GM12873 (cell line): ENCODE measurements at regions not wholly inside any gene's neighbourhood (a gene's known extent, or its start where the extent isn't known, plus 50 kb on each side); places are given as distances from the start of the nearest gene placed in this dataset.

Source experiments
- TF ChIP-seq, protein P1 (sequence below): IDR thresholded peaks from 2 replicates; pipeline ENCODE4 v1.5.1; 2012; ENCODE audit warnings: low read depth, mild to moderate bottlenecking, moderate library complexity, low read length, control low read depth; ENCODE audit not compliant: insufficient read depth; ENCODE audit errors: missing control alignments

DNA sequence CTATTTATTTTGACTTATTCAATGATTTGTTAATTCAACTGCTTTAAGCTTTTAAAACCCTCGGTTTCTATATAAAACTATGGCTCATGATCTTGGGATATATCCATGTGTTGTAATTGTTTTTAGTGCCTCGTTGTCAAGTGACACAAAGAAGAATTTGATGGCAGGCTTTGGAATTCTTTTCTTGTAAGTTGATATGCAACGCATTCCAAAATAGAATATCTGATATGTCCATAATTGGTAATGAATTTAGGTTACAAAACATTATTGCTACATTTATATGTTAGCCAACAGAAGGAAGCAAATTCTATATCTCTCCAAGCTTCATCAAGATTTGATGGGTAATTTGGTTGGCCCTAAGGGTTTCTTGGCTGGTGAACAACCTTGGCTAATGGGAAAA lies 220.4 kb upstream of the RIMS1 start:
- TF ChIP-seq, protein P1, sequence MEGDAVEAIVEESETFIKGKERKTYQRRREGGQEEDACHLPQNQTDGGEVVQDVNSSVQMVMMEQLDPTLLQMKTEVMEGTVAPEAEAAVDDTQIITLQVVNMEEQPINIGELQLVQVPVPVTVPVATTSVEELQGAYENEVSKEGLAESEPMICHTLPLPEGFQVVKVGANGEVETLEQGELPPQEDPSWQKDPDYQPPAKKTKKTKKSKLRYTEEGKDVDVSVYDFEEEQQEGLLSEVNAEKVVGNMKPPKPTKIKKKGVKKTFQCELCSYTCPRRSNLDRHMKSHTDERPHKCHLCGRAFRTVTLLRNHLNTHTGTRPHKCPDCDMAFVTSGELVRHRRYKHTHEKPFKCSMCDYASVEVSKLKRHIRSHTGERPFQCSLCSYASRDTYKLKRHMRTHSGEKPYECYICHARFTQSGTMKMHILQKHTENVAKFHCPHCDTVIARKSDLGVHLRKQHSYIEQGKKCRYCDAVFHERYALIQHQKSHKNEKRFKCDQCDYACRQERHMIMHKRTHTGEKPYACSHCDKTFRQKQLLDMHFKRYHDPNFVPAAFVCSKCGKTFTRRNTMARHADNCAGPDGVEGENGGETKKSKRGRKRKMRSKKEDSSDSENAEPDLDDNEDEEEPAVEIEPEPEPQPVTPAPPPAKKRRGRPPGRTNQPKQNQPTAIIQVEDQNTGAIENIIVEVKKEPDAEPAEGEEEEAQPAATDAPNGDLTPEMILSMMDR: no peak

- TF ChIP-seq, protein P1: no peak
These were observed 213.5 kb upstream of the RIMS1 start for GRCh38 chr6:71672876-71673275.

DNA sequence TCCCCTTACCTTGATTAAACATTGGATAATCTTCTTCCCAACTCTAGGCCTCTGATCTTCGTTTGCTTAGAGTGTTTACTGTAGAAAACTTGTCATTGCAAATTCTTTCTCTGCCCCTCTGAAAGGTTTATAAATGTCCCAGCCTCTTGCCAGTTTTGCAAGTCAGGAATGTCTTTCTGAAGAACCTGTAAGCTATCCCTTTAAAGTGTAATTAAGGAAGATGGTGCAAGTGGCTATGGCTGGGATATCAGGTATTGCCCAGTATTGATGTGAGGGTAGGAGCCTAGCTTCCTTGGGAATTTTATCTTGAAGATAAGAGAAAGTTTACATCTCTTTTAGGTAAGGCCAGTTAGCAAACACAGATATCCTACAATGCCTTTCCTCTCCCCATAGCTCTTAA lies 211.0 kb upstream of the RIMS1 start:
- TF ChIP-seq, protein P1: no peak

- TF ChIP-seq, protein P1: no peak
These were observed 210.1 kb upstream of the RIMS1 start for GRCh38 chr6:71676298-71676697.

- TF ChIP-seq, protein P1: no peak
These were observed 208.3 kb upstream of the RIMS1 start for GRCh38 chr6:71678091-71678490.

- TF ChIP-seq, protein P1: no peak
These were observed 205.0 kb upstream of the RIMS1 start for GRCh38 chr6:71681234-71681867.

DNA sequence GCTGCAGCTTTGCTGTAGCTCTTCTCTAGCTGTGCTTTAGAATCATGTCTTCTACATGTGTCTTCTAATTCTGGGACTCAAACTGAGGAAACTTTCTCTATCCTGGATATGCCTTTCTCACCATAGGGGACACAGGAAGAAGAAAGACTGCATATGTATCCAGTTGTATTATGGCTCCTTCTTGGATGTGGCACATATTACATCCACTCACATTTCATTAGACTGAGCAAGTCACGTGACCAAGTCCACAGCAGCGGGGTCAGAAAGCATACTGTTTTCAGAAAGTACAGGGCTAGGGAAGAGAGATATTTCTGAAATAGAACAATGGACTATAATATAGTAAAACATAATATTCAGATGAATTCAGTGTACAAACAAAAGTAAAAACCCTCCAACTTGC lies 187.6 kb upstream of the RIMS1 start:
- TF ChIP-seq, protein P1: no peak
